HTR-8/SVneo (cell line): ENCODE measurements at regions not wholly inside any gene's neighbourhood (a gene's known extent, or its start where the extent isn't known, plus 50 kb on each side); places are given as distances from the start of the nearest gene placed in this dataset.

ENCODE experiments used
- DNase-seq: peaks from one replicate; pipeline ENCODE4 v3.0.0; 2011; ENCODE audit warnings: low spot score, mixed read lengths; ENCODE audit not compliant: insufficient read length
- FAIRE-seq: peaks from 2 replicates; lab custom pipeline; 2011; peaks lifted over from hg19 to GRCh38; lab: Jason Lieb, UNC

GRCh38 chr13:24005755-24006281, 108.5 kb upstream of the C1QTNF9B start:
- no peak for FAIRE-seq
- no peak for DNase-seq

DNA sequence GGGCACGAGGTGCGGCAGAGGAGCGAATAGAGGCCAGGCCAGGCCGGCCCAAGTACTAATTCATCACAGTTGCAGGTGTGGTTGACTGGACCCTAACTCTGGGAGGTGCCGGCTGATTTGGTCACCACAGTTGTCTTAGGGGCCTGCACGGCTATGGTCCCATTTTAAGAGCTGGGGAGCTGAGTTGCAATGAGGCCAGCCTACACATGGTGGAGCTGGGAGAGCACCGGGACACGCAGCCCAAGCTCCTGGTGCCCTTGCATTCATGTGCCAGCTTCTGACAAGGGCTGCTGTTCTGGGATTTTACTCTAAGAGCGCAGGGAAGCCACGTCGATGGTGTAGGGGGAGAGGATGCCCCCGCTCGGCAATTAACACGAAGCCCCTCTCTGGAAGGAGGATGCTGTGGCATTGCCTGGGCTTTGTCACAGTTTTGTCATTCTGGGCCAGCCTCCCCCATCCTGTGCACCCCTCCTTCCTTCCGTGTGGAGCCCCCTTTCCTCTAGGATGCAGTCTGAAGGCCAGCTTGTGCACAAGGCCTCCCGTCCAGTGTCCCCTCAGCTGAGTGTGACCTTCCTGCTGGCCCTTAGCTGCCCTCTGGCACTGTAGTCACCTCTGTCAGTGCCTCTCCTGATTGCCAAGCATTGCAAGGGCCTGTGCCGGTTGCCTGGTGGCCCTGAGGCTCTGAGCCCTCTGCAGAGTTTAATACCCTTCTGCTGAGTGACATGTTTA, 109.4 kb upstream of the C1QTNF9B start:
- FAIRE-seq (no peak), DNase-seq (no peak)

GRCh38 chr13:24007979-24008620, 110.8 kb upstream of the C1QTNF9B start:
- DNase-seq: no peak
- FAIRE-seq: no peak

DNA sequence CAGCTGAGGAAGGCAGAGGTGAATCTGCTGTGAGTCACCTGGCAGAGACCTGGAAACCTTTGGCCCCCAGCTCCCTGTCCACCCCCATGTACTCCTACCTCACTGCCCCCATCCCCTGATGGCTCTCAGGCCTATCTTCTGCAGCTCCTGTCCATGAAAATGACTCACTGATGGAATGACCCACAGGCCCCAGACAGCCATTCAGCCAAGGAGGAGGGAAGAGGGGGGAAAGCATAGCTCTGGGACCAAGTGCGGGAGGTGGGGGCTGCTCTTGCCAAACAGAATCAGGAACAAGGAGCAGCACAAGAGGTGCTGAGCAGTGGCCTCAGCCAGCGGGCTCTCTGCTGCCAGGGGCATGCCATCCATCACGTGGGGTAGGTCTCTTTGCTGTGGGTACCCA, 111.4 kb upstream of the C1QTNF9B start:
- no peak for DNase-seq
- FAIRE-seq: no peak

DNA sequence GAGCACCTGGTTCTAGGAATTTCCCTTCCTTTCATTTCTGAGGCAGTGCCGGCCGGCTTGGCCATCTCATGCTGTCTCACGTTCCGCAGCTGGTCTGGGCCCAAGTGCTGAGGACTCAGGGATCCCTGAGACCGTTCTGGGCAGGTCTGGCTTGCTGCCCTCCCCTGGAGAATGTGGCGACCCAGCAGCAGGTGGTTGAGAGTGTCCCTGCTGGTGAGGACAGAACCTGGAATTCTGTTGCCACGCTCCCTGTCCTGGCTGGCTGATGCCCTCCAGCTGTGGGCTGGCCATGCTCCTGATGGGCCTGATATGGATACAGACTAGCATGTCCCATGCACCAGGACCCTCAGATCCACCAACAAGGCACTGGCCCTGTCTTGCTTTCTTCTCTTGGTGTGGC, 114.0 kb upstream of the C1QTNF9B start:
- DNase-seq: no peak
- no peak for FAIRE-seq

GRCh38 chr13:24012648-24013047, 115.3 kb upstream of the C1QTNF9B start:
- no peak for FAIRE-seq
- DNase-seq: no peak

DNA sequence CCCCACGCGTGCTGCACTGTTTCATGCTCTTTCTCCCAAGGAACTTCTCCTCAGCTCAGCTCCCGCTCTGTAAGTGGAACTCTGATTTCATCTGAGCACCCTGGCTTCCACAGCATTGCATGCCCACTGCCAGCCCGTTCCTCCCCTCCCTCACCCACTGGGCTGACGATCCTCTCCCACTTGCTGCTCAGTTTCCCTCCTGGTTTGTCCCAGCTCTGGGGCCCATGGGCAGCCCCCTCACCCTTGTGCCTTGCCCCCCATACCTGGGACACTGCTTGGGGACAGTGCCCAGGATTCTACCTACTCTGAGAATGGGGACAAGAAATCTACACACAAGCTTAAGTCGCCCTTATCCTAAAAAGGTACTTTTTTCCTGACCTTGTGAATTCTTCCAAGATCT, 115.9 kb upstream of the C1QTNF9B start:
- DNase-seq: no peak
- no peak for FAIRE-seq

DNA sequence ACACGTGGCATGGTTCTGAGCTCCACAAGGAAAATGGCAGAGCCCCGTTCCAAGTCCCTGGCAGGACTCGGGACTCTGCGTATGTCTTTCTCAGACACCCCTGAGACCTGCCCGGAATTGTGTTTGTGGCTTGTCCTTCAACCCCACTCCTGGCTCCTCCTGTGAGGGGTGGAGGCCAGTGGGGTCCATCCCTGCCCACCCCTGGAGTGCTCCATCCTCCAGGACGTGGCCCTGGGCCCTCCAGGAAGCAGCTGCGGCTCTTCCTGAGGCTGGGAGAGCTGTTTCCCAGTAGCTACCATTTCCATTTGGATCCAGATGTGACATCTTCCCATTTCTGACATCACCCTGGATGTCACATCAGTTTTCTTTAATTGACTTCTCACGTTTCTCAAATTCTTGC, 118.7 kb upstream of the C1QTNF9B start:
- DNase-seq (no peak), FAIRE-seq (no peak)

- DNase-seq (no peak), FAIRE-seq (no peak)
These were observed 125.3 kb upstream of the C1QTNF9B start for GRCh38 chr13:24022568-24022967.

- FAIRE-seq: no peak
- DNase-seq: no peak
These were observed 125.8 kb upstream of the C1QTNF9B start for GRCh38 chr13:24023073-24023472.

- no peak for DNase-seq
- FAIRE-seq: no peak
These were observed 130.2 kb upstream of the C1QTNF9B start for GRCh38 chr13:24027494-24027893.

DNA sequence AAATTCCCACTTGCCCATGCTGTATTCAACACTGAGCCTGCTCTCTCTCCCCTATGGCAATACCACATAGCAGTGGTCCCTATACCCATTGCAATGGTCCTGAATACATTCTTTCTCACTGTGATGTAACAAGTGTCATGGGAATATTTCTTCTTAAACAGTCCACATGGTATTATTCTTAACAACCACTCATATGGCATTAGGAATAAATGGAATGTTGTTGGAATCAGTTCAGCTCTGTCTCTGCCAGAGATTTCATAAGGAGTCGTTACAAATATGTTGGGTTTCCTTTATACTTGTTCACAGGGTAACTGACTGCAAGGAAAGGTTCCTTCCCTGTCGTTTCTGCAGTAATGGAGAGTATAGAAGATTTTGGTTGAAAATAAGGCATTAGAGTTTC, 128.3 kb upstream of the SPATA13 start:
- no peak for FAIRE-seq

DNA sequence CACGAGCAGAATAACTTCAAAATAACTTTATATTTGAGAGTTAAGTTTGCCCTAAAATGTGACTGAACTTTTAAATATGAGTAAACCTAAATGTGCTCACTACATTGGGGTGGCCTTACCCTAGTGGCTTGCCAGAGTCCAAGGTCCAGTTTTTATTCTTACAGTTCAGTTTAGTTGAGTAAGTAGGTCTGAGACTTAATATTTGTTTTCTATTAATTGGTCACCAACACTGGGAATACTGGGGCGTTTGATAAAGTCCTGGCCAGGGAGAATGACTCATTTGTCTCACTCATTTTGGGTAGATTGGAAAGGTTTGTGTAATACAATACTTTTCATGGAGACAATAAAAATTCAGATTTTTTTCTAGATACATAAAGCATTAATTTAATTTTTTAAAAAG, 127.8 kb upstream of the SPATA13 start:
- no peak for FAIRE-seq

More for the DNA sequence above, 128.3 kb upstream of the SPATA13 start:
- DNase-seq: no peak

DNA sequence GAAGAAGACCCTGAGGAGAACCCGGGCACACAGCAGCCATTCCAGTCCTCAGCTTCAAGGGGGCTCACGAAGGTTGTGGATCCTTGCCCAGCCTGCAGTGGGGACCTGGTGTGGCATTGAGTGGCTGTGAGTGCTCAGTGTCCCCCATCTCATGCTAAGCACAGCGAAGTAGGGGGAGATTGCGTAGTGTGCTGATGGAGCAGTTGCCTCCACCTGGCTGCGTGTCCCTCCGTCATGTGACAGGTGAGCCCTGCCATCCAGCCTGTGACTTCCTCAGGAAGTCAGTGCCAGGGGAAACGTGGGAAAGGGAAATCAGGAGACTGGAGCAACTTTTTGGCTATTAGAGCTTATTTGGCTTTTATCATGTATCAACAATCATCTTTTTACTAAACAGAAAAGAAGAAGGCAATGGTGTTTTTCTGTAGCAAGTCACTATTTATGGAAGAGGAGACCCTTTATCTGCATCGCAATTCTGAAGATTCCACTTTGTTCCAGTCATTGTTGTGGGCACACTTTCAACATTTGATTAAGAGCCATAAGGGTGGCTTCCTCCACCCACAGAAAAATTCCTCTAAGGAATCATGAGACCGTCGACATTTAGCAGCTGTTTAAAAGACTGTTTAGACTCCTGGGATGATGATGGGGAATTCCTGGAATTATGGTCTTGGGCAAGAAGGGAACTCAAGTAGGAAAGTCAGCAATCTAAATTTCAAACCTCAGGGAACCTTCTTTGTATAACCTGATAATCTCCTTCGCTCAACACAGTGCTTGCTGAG, 126.8 kb upstream of the SPATA13 start:
- FAIRE-seq (no peak), DNase-seq (no peak)

More for the DNA sequence above, 127.8 kb upstream of the SPATA13 start:
- DNase-seq: no peak

- DNase-seq: no peak
- FAIRE-seq: no peak
These were observed 125.1 kb upstream of the SPATA13 start for GRCh38 chr13:24035411-24035810.

- FAIRE-seq (no peak), DNase-seq (no peak)
These were observed 124.4 kb upstream of the SPATA13 start for GRCh38 chr13:24036115-24036514.

GRCh38 chr13:24038405-24038804, 122.1 kb upstream of the SPATA13 start:
- DNase-seq: no peak
- no peak for FAIRE-seq

DNA sequence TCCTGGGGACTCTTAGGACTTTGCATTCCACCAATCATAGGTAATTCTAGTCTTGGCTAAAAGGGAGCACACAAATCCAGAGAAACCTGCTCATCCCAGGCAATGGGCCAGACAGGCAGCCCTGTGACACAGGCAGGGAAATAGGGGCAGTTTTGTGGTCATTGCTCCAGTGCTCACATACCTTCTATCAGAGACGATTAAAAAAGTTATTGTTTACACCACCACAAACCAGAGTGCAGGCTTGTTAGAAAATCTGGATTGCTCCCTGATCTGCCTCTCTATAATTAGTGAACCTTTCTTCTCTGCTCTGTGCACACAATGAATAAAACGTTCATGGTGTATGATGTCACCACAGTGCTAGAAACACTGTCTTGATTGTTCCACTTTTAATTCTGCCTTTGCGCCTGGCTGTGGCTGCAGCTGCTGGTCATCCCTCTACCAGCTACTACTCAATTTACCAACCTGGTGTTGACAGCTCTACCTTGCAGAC, 121.6 kb upstream of the SPATA13 start:
- FAIRE-seq (no peak), DNase-seq (no peak)

- no peak for FAIRE-seq
- DNase-seq: no peak
These were observed 120.7 kb upstream of the SPATA13 start for GRCh38 chr13:24039621-24040475.

- no peak for FAIRE-seq
- no peak for DNase-seq
These were observed 119.7 kb upstream of the SPATA13 start for GRCh38 chr13:24040835-24041234.
